PFSK-1 (cell line): ENCODE measurements at regions not wholly inside any gene's neighbourhood (a gene's known extent, or its start where the extent isn't known, plus 50 kb on each side); places are given as distances from the start of the nearest gene placed in this dataset.

Experiments
- POLR2AphosphoS5 ChIP-seq: IDR thresholded peaks from 2 replicates; pipeline ENCODE4 v1.6.1; 2012; ENCODE audit warnings: low read depth, mild to moderate bottlenecking, control low read depth, low read length, moderate library complexity
- SIN3A ChIP-seq: IDR thresholded peaks from 2 replicates; pipeline ENCODE4 v1.6.1; 2012; ENCODE audit warnings: mild to moderate bottlenecking, low read length, moderate library complexity, borderline replicate concordance; ENCODE audit not compliant: insufficient read depth
- TAF1 ChIP-seq: IDR thresholded peaks from 2 replicates; pipeline ENCODE4 v1.6.1; 2012; ENCODE audit warnings: low read length, control low read depth, borderline replicate concordance; ENCODE audit not compliant: insufficient read depth
- TF ChIP-seq, protein P1 (sequence below), 2 experiments: IDR thresholded peaks; 2 replicates each; pipeline versions ENCODE4 v1.6.1 to v1.8.0; 2011 to 2012; ENCODE audit warnings: low read depth in 2 of 2, low read length in 2 of 2, control low read depth in 1 of 2, inconsistent platforms in 1 of 2, mild to moderate bottlenecking in 1 of 2, moderate library complexity in 1 of 2; ENCODE audit not compliant: insufficient read depth in 1 of 2

DNA sequence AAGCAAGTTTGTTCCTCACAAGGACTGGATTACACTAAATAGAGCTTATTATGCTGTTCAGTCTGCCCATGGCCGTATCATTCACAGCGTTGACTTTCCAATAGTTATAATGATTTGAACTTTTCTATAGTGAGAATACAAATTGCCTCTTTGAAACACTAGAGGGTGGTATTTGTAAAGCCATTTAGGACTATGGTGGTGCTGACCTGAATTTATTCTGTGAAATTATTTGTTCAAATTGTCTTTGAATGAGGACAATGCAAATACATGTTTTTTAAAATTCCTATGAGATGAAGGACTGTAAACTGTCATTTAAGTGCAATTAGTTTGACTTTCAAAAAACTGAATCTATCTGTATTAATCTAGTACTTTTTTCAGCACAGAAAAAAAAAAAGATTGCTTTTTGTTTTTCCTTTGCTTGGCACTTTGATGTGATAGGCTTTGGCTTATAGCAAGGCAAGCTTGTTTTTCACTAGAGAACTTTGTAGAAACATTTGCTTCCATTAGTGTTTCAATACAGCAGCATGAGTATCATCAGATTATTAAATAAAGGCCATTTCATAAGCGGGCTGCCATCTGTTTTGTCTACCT, 122.7 kb upstream of the TMEM229A start:
- TF ChIP-seq SIN3A = no peak
- no peak for TF ChIP-seq POLR2AphosphoS5
- TF ChIP-seq, protein P1, sequence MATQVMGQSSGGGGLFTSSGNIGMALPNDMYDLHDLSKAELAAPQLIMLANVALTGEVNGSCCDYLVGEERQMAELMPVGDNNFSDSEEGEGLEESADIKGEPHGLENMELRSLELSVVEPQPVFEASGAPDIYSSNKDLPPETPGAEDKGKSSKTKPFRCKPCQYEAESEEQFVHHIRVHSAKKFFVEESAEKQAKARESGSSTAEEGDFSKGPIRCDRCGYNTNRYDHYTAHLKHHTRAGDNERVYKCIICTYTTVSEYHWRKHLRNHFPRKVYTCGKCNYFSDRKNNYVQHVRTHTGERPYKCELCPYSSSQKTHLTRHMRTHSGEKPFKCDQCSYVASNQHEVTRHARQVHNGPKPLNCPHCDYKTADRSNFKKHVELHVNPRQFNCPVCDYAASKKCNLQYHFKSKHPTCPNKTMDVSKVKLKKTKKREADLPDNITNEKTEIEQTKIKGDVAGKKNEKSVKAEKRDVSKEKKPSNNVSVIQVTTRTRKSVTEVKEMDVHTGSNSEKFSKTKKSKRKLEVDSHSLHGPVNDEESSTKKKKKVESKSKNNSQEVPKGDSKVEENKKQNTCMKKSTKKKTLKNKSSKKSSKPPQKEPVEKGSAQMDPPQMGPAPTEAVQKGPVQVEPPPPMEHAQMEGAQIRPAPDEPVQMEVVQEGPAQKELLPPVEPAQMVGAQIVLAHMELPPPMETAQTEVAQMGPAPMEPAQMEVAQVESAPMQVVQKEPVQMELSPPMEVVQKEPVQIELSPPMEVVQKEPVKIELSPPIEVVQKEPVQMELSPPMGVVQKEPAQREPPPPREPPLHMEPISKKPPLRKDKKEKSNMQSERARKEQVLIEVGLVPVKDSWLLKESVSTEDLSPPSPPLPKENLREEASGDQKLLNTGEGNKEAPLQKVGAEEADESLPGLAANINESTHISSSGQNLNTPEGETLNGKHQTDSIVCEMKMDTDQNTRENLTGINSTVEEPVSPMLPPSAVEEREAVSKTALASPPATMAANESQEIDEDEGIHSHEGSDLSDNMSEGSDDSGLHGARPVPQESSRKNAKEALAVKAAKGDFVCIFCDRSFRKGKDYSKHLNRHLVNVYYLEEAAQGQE (IDR thresholded peaks at IDR 0.05; ENCODE audit: insufficient read depth in 1 of 2, low read depth in 2 of 2, low read length in 2 of 2) = no peak
- no peak for TF ChIP-seq TAF1
